ENCODE measurements at regions not wholly inside any gene's neighbourhood (a gene's known extent, or its start where the extent isn't known, plus 50 kb on each side); places are given as distances from the start of the nearest gene placed in this dataset.

- TF ChIP-seq, protein P1, sequence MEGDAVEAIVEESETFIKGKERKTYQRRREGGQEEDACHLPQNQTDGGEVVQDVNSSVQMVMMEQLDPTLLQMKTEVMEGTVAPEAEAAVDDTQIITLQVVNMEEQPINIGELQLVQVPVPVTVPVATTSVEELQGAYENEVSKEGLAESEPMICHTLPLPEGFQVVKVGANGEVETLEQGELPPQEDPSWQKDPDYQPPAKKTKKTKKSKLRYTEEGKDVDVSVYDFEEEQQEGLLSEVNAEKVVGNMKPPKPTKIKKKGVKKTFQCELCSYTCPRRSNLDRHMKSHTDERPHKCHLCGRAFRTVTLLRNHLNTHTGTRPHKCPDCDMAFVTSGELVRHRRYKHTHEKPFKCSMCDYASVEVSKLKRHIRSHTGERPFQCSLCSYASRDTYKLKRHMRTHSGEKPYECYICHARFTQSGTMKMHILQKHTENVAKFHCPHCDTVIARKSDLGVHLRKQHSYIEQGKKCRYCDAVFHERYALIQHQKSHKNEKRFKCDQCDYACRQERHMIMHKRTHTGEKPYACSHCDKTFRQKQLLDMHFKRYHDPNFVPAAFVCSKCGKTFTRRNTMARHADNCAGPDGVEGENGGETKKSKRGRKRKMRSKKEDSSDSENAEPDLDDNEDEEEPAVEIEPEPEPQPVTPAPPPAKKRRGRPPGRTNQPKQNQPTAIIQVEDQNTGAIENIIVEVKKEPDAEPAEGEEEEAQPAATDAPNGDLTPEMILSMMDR (IDR thresholded peaks at IDR 0.05; ENCODE audit: low read depth, low read length), result no peak
- ChIA-PET CTCF (no interaction called here), POLR2A (no interaction called here)
- no peak overlapping the region for H3K4me3 ChIP-seq (ENCODE audit: low read depth, low read length)
- H3K27ac ChIP-seq (ENCODE audit: low read depth, low read length), result no peak overlapping the region
- H3K9me3 ChIP-seq (ENCODE audit: control insufficient read depth, insufficient read depth, low read length), result no peaks in the 10 kb centered on the region
- no peaks in the 10 kb centered on the region for H3K27me3 ChIP-seq (ENCODE audit: control insufficient read depth, insufficient read depth, low read length)
- no peak for DNase-seq (ENCODE audit: low read depth, low spot score)
These were observed 940.2 kb downstream of the GALC start for GRCh38 chr14:87052646-87053225.

DNA sequence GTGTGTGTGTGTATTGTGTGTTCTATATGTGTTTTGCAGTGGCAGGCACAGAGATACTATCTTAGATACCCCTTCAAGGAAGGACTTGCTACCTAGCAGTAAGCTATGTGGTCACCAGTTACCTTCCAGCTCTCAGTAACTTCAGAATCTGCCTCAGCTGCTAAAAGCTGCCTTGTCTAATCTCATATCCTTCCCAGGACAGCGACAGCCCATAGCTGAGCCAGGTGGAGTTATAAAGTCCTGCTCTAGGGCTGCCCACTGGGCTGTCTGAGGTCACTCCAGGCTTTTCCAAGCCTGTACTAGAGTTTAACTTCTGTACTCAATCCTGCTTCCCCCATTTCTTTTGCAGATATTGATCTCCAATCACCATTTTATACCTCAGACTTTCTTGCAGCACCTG lies 942.6 kb downstream of the GALC start:
- TF ChIP-seq, protein P1 (IDR thresholded peaks at IDR 0.05; ENCODE audit: low read depth, low read length), result no peak
- ChIA-PET POLR2A (no interaction called here), CTCF (interaction anchor here (0.8 to 3.9 kb wide), 16 partner anchors 9 to 1194 kb away, joined by 3 to 25 read pairs (median 4); no protein-coding TSS in a partner anchor)

DNA sequence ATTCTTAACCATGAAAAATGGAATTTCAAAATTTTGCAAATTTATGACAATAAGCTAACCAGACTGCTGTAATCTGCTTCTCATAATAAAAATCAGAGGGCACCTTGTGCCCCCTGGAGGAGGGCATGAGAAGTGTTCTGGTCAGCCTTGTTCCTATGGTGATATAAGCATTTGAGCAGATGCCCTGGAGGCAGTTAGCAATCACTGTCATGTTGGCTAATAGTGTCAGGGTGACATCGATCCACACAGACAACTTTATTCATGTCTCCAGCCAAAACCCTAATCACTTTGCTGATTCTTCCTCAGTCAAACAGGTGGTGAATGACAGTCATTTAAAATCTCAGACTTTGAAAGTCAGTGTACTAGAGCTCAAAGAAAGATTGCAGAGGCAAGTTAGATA lies 943.0 kb downstream of the GALC start:
- peak; percentile 3 for DNase-seq (ENCODE audit: low read depth, low spot score)
- H3K4me3 ChIP-seq (ENCODE audit: low read depth, low read length), result no peak overlapping the region
- no peak overlapping the region for H3K27ac ChIP-seq (ENCODE audit: low read depth, low read length)
- H3K27me3 ChIP-seq (ENCODE audit: control insufficient read depth, insufficient read depth, low read length), result no peaks in the 10 kb centered on the region
- CTCF ChIA-PET, result interaction anchor here (0.6 to 3.9 kb wide), 21 partner anchors 9 to 1193 kb away, joined by 3 to 25 read pairs (median 4); no protein-coding TSS in a partner anchor
- H3K9me3 ChIP-seq (ENCODE audit: control insufficient read depth, insufficient read depth, low read length), result no peaks in the 10 kb centered on the region
- POLR2A ChIA-PET, result no interaction called here
- TF ChIP-seq, protein P1 (IDR thresholded peaks at IDR 0.05; ENCODE audit: low read depth, low read length), result peak; percentile 78

More for the DNA sequence above, 942.6 kb downstream of the GALC start:
- Histone ChIP-seq H3K9me3 (ENCODE audit: control insufficient read depth, insufficient read depth, low read length) (no peaks in the 10 kb centered on the region), H3K4me3 (ENCODE audit: low read depth, low read length) (no peak overlapping the region), H3K27me3 (ENCODE audit: control insufficient read depth, insufficient read depth, low read length) (no peaks in the 10 kb centered on the region), H3K27ac (ENCODE audit: low read depth, low read length) (no peak overlapping the region)
- no peak for DNase-seq (ENCODE audit: low read depth, low spot score)

DNA sequence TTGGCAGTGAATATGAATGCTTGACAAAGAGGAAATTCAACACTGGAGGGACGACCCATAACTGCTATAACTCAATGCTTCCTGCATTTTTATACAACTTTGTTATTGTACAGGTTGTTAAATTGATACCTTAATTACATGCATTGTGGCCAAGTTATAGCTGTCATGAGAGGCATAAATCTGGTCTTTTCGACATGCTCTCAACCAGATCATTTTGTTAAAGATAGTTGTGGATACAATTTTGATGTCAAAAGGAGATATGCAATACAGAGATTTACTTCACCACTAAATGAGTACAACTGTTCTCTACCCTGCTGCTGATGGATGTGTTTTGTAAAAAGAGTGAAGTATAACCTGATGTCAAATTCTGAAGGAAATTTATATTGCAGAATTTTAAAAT lies 946.0 kb downstream of the GALC start:
- no peak overlapping the region for H3K4me3 ChIP-seq (ENCODE audit: low read depth, low read length)
- ChIA-PET POLR2A (no interaction called here), CTCF (interaction anchor here (1.0 to 1.1 kb wide), 2 partner anchors 9 to 25 kb away, joined by 3 to 5 read pairs; no protein-coding TSS in a partner anchor)
- no peaks in the 10 kb centered on the region for H3K9me3 ChIP-seq (ENCODE audit: control insufficient read depth, insufficient read depth, low read length)
- no peak overlapping the region for H3K27ac ChIP-seq (ENCODE audit: low read depth, low read length)
- no peak for DNase-seq (ENCODE audit: low read depth, low spot score)
- no peaks in the 10 kb centered on the region for H3K27me3 ChIP-seq (ENCODE audit: control insufficient read depth, insufficient read depth, low read length)
- TF ChIP-seq, protein P1 (IDR thresholded peaks at IDR 0.05; ENCODE audit: low read depth, low read length), result no peak

GRCh38 chr14:87045956-87046355 lies 947.0 kb downstream of the GALC start:
- no peak for DNase-seq (ENCODE audit: low read depth, low spot score)
- TF ChIP-seq, protein P1 (IDR thresholded peaks at IDR 0.05; ENCODE audit: low read depth, low read length), result no peak
- Histone ChIP-seq H3K4me3 (ENCODE audit: low read depth, low read length) (no peak overlapping the region), H3K27ac (ENCODE audit: low read depth, low read length) (no peak overlapping the region), H3K9me3 (ENCODE audit: control insufficient read depth, insufficient read depth, low read length) (no peaks in the 10 kb centered on the region), H3K27me3 (ENCODE audit: control insufficient read depth, insufficient read depth, low read length) (no peaks in the 10 kb centered on the region)
- ChIA-PET POLR2A (no interaction called here), CTCF (interaction anchor here (1.1 kb wide), 2 partner anchors 20 to 26 kb away, joined by 3 read pairs; no protein-coding TSS in a partner anchor)

All from AG04450 (cell line).